ENCODE measurements at regions not wholly inside any gene's neighbourhood (a gene's known extent, or its start where the extent isn't known, plus 50 kb on each side); places are given as distances from the start of the nearest gene placed in this dataset.

DNA sequence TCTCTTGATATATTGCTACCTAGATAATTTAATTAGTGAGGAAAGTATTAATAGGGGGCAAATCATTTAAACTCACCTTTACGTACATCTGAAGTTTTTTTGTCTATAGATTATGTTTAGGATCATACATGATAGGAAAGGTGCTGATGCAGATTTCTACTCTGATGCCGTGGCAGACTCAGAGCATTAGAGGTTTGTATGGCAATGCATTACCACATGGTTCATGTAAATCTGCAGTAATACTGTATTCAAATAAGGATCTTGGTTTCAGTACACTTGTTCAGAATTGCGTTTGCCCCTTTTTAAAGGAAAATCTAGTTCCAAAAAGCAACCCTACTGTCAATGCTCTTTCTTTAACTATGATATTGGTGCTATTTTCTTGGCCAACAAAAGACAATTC, 288.3 kb downstream of the PTPRC start:
- POLR2A ChIA-PET (ENCODE audit: low non-redundant PET): no interaction called here
- CTCF ChIA-PET: no interaction called here
- no peak for DNase-seq (ENCODE audit: low spot score)
- H3K27ac ChIP-seq: no peak overlapping the region
- TF ChIP-seq CTCF (conservative IDR thresholded peaks at IDR 0.05; ENCODE audit: low read depth): no peak

DNA sequence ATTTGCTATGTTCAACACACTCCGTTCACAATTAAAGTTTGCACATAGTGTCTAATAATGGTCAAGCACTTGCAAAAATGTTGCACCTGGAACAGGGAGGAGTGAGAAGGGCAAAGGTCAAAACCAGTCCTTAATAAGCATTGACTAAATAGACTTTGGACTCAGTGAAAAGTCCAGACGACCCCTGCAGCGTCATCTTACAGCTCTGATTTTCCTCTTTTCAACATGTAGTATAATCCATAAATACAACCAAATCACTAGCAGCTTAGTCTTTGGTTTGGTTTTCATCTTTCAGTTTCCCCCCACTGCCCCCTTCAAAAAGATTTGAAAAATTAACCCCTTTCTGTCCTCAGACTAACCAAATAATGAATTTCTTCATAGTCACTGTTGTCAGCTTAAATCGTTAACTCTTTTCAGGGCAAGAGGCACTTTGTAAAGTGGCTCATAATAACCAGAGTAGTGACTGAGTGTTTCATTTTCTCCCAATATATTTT, 290.3 kb downstream of the PTPRC start:
- no peak for TF ChIP-seq CTCF (conservative IDR thresholded peaks at IDR 0.05; ENCODE audit: low read depth)
- CTCF ChIA-PET: interaction anchor here (0.6 kb wide), 1 partner anchor 21 kb away, joined by 3 read pairs; no protein-coding TSS in a partner anchor
- no peak for DNase-seq (ENCODE audit: low spot score)
- no peak overlapping the region for H3K27ac ChIP-seq
- POLR2A ChIA-PET (ENCODE audit: low non-redundant PET): no interaction called here

GRCh38 chr1:198929961-198930599, 291.2 kb downstream of the PTPRC start:
- ChIA-PET CTCF (interaction anchor here (0.6 kb wide), 1 partner anchor 20 kb away, joined by 3 read pairs; no protein-coding TSS in a partner anchor), POLR2A (ENCODE audit: low non-redundant PET) (no interaction called here)
- no peak for DNase-seq (ENCODE audit: low spot score)
- no peak for TF ChIP-seq CTCF (conservative IDR thresholded peaks at IDR 0.05; ENCODE audit: low read depth)
- H3K27ac ChIP-seq: no peak overlapping the region

- CTCF ChIA-PET: interaction anchor here (0.6 kb wide), 1 partner anchor 969 kb away, joined by 3 read pairs; no protein-coding TSS in a partner anchor
- POLR2A ChIA-PET (ENCODE audit: low non-redundant PET): no interaction called here
- no peak overlapping the region for H3K27ac ChIP-seq
- peak; percentile 35 for DNase-seq (ENCODE audit: low spot score)
- no peak for TF ChIP-seq CTCF (conservative IDR thresholded peaks at IDR 0.05; ENCODE audit: low read depth)
Observed at GRCh38 chr1:198932351-198932991, 293.6 kb downstream of the PTPRC start.

DNA sequence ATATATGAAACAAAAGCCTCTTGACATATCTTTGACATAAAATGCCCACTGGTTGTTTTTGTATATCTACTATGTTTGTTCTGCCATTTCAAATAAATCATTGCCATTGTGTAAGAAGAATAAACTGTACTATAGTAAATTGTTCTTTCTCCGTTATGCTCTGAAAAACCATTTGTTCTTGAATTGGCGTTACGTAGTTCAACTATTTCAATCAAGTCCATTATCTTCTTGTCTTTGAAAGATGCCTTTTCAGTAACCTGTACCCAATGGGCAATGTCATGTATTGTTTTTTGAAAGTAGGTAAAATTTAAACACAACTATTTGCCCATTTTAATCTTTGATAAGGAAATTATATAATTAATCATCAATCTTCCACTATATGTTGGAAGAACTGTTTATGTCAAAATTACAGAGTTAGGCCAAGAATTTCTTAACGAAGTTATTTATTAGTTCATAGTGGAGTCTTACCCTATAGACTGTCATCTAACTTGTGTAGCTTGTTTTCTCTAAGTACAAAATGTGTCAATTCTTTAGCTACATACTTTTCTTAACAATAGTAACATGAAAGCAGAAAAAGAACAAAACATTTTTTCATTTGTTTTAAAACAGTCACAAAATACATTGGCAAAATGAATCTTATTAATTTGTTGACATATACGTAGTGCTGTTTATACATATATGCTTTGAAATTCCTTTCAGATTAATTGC, 294.8 kb downstream of the PTPRC start:
- DNase-seq (ENCODE audit: low spot score): no peak
- no peak for TF ChIP-seq CTCF (conservative IDR thresholded peaks at IDR 0.05; ENCODE audit: low read depth)
- H3K27ac ChIP-seq: no peak overlapping the region
- CTCF ChIA-PET: interaction anchor here (0.6 kb wide), 2 partner anchors 21 to 558 kb away, joined by 3 to 4 read pairs; no protein-coding TSS in a partner anchor
- POLR2A ChIA-PET (ENCODE audit: low non-redundant PET): no interaction called here

DNA sequence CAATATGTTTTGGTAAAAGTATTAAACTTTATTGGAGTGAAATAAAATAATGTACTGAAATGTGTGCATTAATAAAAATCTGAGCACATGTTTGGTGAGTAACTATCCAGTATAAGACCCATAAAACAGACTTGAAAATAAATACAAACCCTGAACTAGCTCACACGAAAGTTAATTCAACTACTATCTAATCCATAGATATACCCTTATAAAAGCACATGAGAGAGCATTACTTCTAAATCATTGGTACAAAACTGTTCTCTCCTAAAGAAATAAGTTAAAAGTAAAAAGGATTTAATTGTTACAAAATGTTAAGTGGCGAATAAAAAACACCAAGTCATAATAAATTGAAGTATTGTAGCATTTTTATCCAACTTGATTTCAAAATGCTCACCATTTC, 295.6 kb downstream of the PTPRC start:
- ChIA-PET CTCF (no interaction called here), POLR2A (ENCODE audit: low non-redundant PET) (no interaction called here)
- DNase-seq (ENCODE audit: low spot score): no peak
- H3K27ac ChIP-seq: no peak overlapping the region
- TF ChIP-seq CTCF (conservative IDR thresholded peaks at IDR 0.05; ENCODE audit: low read depth): no peak
